ENCODE measurements at regions not wholly inside any gene's neighbourhood (a gene's known extent, or its start where the extent isn't known, plus 50 kb on each side); places are given as distances from the start of the nearest gene placed in this dataset.

DNA sequence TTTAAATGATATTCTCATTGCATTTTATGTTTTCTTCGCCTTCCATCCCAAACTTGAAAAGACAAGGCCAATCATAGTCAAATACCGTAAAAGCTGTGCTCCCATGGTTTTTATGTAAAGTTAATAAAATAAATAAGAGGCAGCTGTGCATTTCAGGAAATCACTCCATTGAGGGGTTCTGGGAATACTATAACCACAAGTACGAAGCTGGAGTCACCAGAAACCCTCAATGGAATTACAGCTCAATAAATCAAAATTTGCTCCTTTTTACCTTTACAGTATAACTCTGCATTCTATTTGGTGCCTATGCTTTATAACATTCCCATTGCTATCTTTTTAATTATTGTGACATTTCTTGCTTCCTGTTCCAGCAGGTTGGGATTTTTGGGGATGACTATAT is 77.2 kb downstream of the C3orf38 start:
- no peak for TF ChIP-seq CTCF (IDR thresholded peaks at IDR 0.05; ENCODE audit: low read depth, low read length)
- DNase-seq (ENCODE audit: extremely low read depth, low read depth) = no peak

DNA sequence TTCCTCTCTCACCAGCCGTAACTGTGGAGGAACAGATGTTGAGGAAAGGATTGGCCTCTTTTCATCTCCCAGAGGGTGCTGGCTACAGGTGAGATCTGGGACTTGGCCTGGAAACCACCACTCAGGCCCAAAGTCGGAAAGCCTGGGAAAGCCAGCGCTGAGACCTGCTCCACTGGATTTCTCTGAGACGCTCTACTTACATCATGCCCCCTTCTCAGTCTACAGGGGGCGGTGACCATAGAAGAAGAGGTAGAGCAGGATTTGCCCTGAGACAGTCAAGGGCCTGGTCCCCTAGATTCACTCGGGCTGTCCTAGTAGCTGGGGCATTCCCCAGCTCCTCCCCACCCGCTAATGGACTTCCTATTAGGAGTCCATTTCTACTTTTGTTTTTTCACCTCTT is 80.9 kb downstream of the C3orf38 start:
- TF ChIP-seq CTCF (IDR thresholded peaks at IDR 0.05; ENCODE audit: low read depth, low read length) = no peak
- no peak for DNase-seq (ENCODE audit: extremely low read depth, low read depth)

GRCh38 chr3:88231207-88231606 is 81.4 kb downstream of the C3orf38 start:
- no peak for DNase-seq (ENCODE audit: extremely low read depth, low read depth)
- no peak for TF ChIP-seq CTCF (IDR thresholded peaks at IDR 0.05; ENCODE audit: low read depth, low read length)

DNA sequence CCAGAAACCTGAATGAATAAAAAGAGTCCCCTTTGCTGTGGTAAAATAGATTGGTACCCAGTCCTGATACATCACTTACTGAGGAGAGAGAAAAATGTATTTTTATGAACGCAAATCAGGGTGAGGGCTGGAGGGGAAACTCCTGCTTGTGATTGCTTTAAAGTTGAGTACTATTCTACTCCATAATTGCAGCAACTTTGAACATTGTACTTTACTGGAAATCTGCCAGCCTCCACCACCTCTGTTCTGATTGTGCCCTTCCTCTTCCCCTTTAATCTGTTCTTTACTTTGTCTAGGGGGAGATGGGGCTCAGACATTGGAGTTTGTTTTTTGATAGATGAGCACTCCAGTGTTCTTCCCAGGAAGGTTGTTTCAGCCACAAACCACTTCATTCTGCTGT is 81.9 kb downstream of the C3orf38 start:
- no peak for TF ChIP-seq CTCF (IDR thresholded peaks at IDR 0.05; ENCODE audit: low read depth, low read length)

DNA sequence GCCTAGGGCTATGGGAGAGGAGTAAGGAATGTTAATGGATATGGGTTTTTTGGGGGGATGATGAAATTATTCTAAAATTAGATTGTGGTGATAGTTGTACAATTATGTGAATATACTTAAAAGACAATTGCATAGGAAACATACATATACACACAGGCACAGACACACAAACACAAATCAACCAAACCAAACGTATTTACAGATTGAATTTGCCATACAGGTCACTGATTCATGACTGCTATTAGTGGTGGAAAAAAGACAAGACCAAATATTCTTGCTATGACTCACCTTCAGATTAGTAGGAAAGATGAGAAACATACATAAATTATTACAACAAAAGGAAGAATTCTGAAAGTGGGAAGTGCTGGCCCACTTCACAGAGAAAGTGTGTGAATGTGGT is 85.3 kb downstream of the C3orf38 start:
- no peak for DNase-seq (ENCODE audit: extremely low read depth, low read depth)
- no peak for TF ChIP-seq CTCF (IDR thresholded peaks at IDR 0.05; ENCODE audit: low read depth, low read length)

More for the DNA sequence above, 81.9 kb downstream of the C3orf38 start:
- DNase-seq (ENCODE audit: extremely low read depth, low read depth) = no peak

DNA sequence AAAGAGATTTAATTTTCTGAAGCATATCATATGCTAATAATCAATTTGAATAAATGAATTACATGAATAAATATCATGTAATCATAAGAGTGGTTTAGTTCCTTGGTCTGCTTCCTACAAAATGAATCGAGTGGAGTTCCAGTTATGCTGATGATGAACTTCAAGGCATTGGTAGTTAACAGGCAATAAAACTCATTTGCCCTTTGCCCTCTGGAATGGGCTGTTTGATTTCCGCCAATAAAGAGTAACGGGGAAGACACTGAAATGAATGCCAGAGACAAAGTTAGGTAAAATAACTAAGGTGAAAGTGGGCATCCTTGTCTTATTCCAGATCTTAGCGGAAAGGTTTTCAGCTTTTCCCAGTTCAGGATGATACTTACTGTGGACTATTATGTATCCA is 90.1 kb downstream of the C3orf38 start:
- no peak for TF ChIP-seq CTCF (IDR thresholded peaks at IDR 0.05; ENCODE audit: low read depth, low read length)
- no peak for DNase-seq (ENCODE audit: extremely low read depth, low read depth)

DNA sequence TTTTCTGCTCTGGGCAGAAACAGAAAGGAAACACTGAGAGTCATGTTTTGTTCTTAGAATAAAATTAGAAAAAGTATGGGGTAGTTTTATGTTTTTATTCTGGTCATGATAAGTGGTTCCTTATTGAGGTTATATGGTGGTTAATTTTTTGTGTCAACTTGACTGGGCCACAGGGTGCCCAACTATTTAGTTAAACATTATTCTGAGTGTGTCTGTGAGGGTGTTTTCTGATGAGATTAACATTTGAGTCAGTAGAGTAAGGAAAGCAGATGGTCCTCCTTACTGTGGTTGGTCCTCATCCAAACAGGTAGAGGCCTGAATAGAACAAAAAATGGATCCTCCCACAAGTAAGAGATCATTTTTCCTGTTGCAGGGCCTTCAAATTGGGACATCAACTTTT is 98.9 kb downstream of the C3orf38 start:
- no peak for DNase-seq (ENCODE audit: extremely low read depth, low read depth)
- no peak for TF ChIP-seq CTCF (IDR thresholded peaks at IDR 0.05; ENCODE audit: low read depth, low read length)

Data from AG09319 (cell line).